WTC11 (cell line): ENCODE measurements at regions not wholly inside any gene's neighbourhood (a gene's known extent, or its start where the extent isn't known, plus 50 kb on each side); places are given as distances from the start of the nearest gene placed in this dataset.
A peak's percentile ranks its signal among the peaks of the same experiment; 100 is the strongest.

ENCODE experiments used
- ATAC-seq: fragments of 200-7000 bp; cut with Tn5 transposase; 2 replicates; pipeline ENCODE4 v1.10.0; 2021; ENCODE audit warnings: mild to moderate bottlenecking, moderate library complexity
- CTCF ChIA-PET: fragments of 300-600 bp; sonication (Branson Sonifier 250); formaldehyde crosslinking; loops from one replicate; lab custom pipeline; 2021; ENCODE audit warnings: antibody characterized with exemption; lab: Charles Lee
- POLR2A ChIA-PET: fragments of 350-600 bp; sonication (Branson Sonifier 250); formaldehyde crosslinking; loops from one replicate; lab custom pipeline; 2021; ENCODE audit warnings: antibody characterized with exemption; lab: Charles Lee
- DNase-seq: peaks from one replicate; pipeline ENCODE4 v3.0.0; 2021; ENCODE audit warnings: low spot score
- H3K27ac Mint-ChIP-seq: 2 replicates; pipeline ENCODE4 v1.8.0; 2021; ENCODE audit warnings: mixed read lengths
- H3K27me3 Mint-ChIP-seq: 2 replicates; pipeline ENCODE4 v1.8.0; 2021; ENCODE audit warnings: low read depth, mild to moderate bottlenecking, moderate library complexity, mixed read lengths
- H3K36me3 Mint-ChIP-seq: 2 replicates; pipeline ENCODE4 v1.8.0; 2021; ENCODE audit warnings: mixed read lengths
- H3K4me1 Mint-ChIP-seq: 2 replicates; pipeline ENCODE4 v1.8.0; 2022; ENCODE audit warnings: mixed read lengths
- H3K4me3 Mint-ChIP-seq: 2 replicates; pipeline ENCODE4 v1.8.0; 2021; ENCODE audit warnings: mild to moderate bottlenecking, moderate library complexity, mixed read lengths
- H3K9me3 Mint-ChIP-seq: 2 replicates; pipeline ENCODE4 v1.8.0; 2021; ENCODE audit warnings: mixed read lengths
- AFF4 ChIP-seq: sonication (generic); formaldehyde crosslinking; IDR thresholded peaks from 2 replicates; pipeline ENCODE4 v1.8.1; 2023; ENCODE audit warnings: mild to moderate bottlenecking, missing genetic modification reagents, borderline replicate concordance
- ATF1 ChIP-seq: sonication (generic); formaldehyde crosslinking; IDR thresholded peaks from 2 replicates; pipeline ENCODE4 v1.8.1; 2023; ENCODE audit warnings: mild to moderate bottlenecking, moderate library complexity, missing genetic modification reagents
- ATF3 ChIP-seq: sonication (generic); formaldehyde crosslinking; conservative IDR thresholded peaks from 2 replicates; pipeline ENCODE4 v1.8.1; 2022; ENCODE audit warnings: mild to moderate bottlenecking, missing genetic modification reagents
- ERG ChIP-seq: fragments of 250-450 bp; sonication (Bioruptor Pico); IDR thresholded peaks from 2 replicates; pipeline ENCODE4 v1.8.0; 2021; ENCODE audit warnings: mild to moderate bottlenecking
- FOXP4 ChIP-seq: sonication (generic); formaldehyde crosslinking; IDR thresholded peaks from 2 replicates; pipeline ENCODE4 v1.8.0; 2022; ENCODE audit warnings: mild to moderate bottlenecking, missing genetic modification reagents
- MXD4 ChIP-seq: fragments of 250-450 bp; sonication (Bioruptor Pico); IDR thresholded peaks from 2 replicates; pipeline ENCODE4 v1.8.0; 2021; ENCODE audit warnings: mild to moderate bottlenecking, moderate library complexity, borderline replicate concordance
- NFATC4 ChIP-seq: fragments of 250-450 bp; sonication (Bioruptor Pico); IDR thresholded peaks from 2 replicates; pipeline ENCODE4 v1.9.0; 2021; ENCODE audit warnings: mild to moderate bottlenecking
- NR1H2 ChIP-seq: sonication (generic); formaldehyde crosslinking; IDR thresholded peaks from 2 replicates; pipeline ENCODE4 v1.9.0; 2021; ENCODE audit warnings: mild to moderate bottlenecking, moderate library complexity, missing genetic modification reagents
- NR2C2 ChIP-seq: sonication (generic); formaldehyde crosslinking; IDR thresholded peaks from 2 replicates; pipeline ENCODE4 v1.8.0; 2022; ENCODE audit warnings: mild to moderate bottlenecking, missing genetic modification reagents
- RORB ChIP-seq: fragments of 250-450 bp; sonication (Bioruptor Pico); IDR thresholded peaks from 2 replicates; pipeline ENCODE4 v1.9.0; 2021; ENCODE audit warnings: mild to moderate bottlenecking
- SMAD3 ChIP-seq: sonication (generic); formaldehyde crosslinking; IDR thresholded peaks from 2 replicates; pipeline ENCODE4 v1.8.0; 2022; ENCODE audit warnings: missing genetic modification reagents, mild to moderate bottlenecking, borderline replicate concordance
- ZBTB43 ChIP-seq: sonication (generic); formaldehyde crosslinking; IDR thresholded peaks from 2 replicates; pipeline ENCODE4 v1.8.1; 2023; ENCODE audit warnings: mild to moderate bottlenecking, missing genetic modification reagents
- ZNF219 ChIP-seq: sonication (generic); formaldehyde crosslinking; IDR thresholded peaks from 2 replicates; pipeline ENCODE4 v1.8.0; 2023; ENCODE audit warnings: missing genetic modification reagents, mild to moderate bottlenecking, borderline replicate concordance
- ZNF317 ChIP-seq: sonication (generic); formaldehyde crosslinking; IDR thresholded peaks from 2 replicates; pipeline ENCODE4 v1.8.1; 2023; ENCODE audit warnings: low read depth, mild to moderate bottlenecking, moderate library complexity, missing genetic modification reagents, borderline replicate concordance

- no peak for TF ChIP-seq NR2C2 (CRISPR knock-in tag)
- TF ChIP-seq ATF1 (CRISPR knock-in tag), result no peak
- Mint-ChIP-seq H3K27me3 (0 out of 2 replicates have a peak, but pooled peaks cover 4% of the 10 kb centered on the region), H3K9me3 (peaks cover 13% of the 10 kb centered on the region), H3K4me3 (peak overlapping the region; percentile 57), H3K36me3 (peaks cover 5% of the 10 kb centered on the region; the same call in 1 of the 2 replicates), H3K4me1 (peaks cover 43% of the 10 kb centered on the region), H3K27ac (peak overlapping the region; percentile 100)
- ATAC-seq (peak; percentile 20), DNase-seq (peak; percentile 47)
- ChIA-PET CTCF (interaction anchor here (0.6 to 3.0 kb wide), 14 partner anchors 9 to 291 kb away, joined by 3 to 27 read pairs (median 5); no protein-coding TSS in a partner anchor), POLR2A (interaction anchor here (0.5 to 1.8 kb wide), 12 partner anchors 14 to 292 kb away, joined by 3 to 13 read pairs (median 4); partner anchors contain the start of genes IER5L and NTMT1)
Observed at GRCh38 chr9:129333617-129334104, 155.6 kb upstream of the IER5L start.

- H3K27me3 Mint-ChIP-seq, result 0 out of 2 replicates have a peak, but pooled peaks cover 4% of the 10 kb centered on the region
- no peak for DNase-seq
- peaks cover 13% of the 10 kb centered on the region for H3K9me3 Mint-ChIP-seq
- ATAC-seq, result no peak
- no peak for TF ChIP-seq RORB
- no peak for TF ChIP-seq NFATC4
- TF ChIP-seq NR1H2, result no peak
- no peak for TF ChIP-seq ZBTB43 (CRISPR knock-in tag)
- no peak for TF ChIP-seq ZNF317
- TF ChIP-seq SMAD3 (CRISPR knock-in tag), result no peak
- TF ChIP-seq ERG (CRISPR knock-in tag), result no peak
- TF ChIP-seq AFF4, result no peak
- TF ChIP-seq ATF3 (CRISPR knock-in tag), result no peak
- TF ChIP-seq ZNF219, result no peak
- TF ChIP-seq MXD4 (CRISPR knock-in tag), result no peak
- ChIA-PET POLR2A (interaction anchor here (1.3 kb wide), 1 partner anchor 154 kb away, joined by 4 read pairs; the partner anchor contains the start of gene IER5L), CTCF (interaction anchor here (0.7 to 1.8 kb wide), 3 partner anchors 154 to 292 kb away, joined by 3 to 5 read pairs (median 4); no protein-coding TSS in a partner anchor)
- no peak overlapping the region for H3K4me3 Mint-ChIP-seq
- H3K27ac Mint-ChIP-seq, result 0 out of 2 replicates have a peak overlapping the region, but pooled peaks have one; percentile 63
- H3K36me3 Mint-ChIP-seq, result peaks cover 5% of the 10 kb centered on the region; the same call in 1 of the 2 replicates
- H3K4me1 Mint-ChIP-seq, result peaks cover 39% of the 10 kb centered on the region
Observed at GRCh38 chr9:129332581-129332980, 154.5 kb upstream of the IER5L start.

- Mint-ChIP-seq H3K4me3 (no peak overlapping the region), H3K9me3 (peaks cover 13% of the 10 kb centered on the region), H3K4me1 (peaks cover 39% of the 10 kb centered on the region), H3K36me3 (peaks cover 5% of the 10 kb centered on the region; the same call in 1 of the 2 replicates)
- POLR2A ChIA-PET, result interaction anchor here (1.3 kb wide), 1 partner anchor 154 kb away, joined by 4 read pairs; the partner anchor contains the start of gene IER5L
- ATAC-seq, result no peak
- TF ChIP-seq FOXP4 (CRISPR knock-in tag), result no peak
- no peak for TF ChIP-seq ZNF219
- TF ChIP-seq, all 79 proteins: peak for 0
- DNase-seq, result no peak
- Mint-ChIP-seq H3K27ac (peak overlapping the region; percentile 63; the same call in 1 of the 2 replicates), H3K27me3 (0 out of 2 replicates have a peak, but pooled peaks cover 4% of the 10 kb centered on the region)
- CTCF ChIA-PET, result interaction anchor here (0.7 to 1.5 kb wide), 2 partner anchors 9 to 14 kb away, joined by 3 to 4 read pairs; no protein-coding TSS in a partner anchor
Observed at GRCh38 chr9:129331772-129332500, 153.9 kb upstream of the IER5L start.
